ENCODE measurements at regions not wholly inside any gene's neighbourhood (a gene's known extent, or its start where the extent isn't known, plus 50 kb on each side); places are given as distances from the start of the nearest gene placed in this dataset.

GRCh38 chr7:109498131-109498530 lies 928.5 kb downstream of the DNAJB9 start:
- Histone ChIP-seq H3K27me3 (ENCODE audit: insufficient read depth, low read length) (no peaks in the 10 kb centered on the region), H3K27ac (ENCODE audit: low read depth, low read length) (no peak overlapping the region), H3K36me3 (ENCODE audit: insufficient read depth, low read length) (no peaks in the 10 kb centered on the region), H3K79me2 (ENCODE audit: control insufficient read depth, insufficient read depth, low read length, unreplicated experiment) (no peaks in the 10 kb centered on the region), H2AFZ (ENCODE audit: low read length, unreplicated experiment) (no peak overlapping the region), H3K4me1 (ENCODE audit: control insufficient read depth, insufficient read depth, low read length, unreplicated experiment) (no peaks in the 10 kb centered on the region), H3K4me3 (ENCODE audit: low read depth, low read length) (no peak overlapping the region)

DNA sequence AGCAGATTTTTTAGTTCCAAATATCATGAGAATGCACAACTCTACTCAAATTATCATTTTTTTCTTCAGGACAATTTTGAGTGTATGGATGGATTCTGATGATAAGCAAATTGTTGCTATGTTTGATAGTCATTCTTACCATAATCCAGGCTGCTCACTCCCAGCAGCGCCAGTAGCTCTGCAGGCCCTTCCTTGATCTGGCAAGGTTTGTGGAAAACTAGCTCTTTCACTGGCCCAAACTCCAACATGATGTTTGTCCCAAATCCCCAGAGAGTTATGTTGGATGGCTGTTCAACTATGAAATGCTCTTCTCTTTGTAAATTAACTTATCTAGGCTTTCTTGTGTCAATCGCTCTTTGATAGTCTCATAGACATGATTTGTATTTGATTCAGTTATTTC lies 933.7 kb downstream of the DNAJB9 start:
- Histone ChIP-seq H3K79me2 (ENCODE audit: control insufficient read depth, insufficient read depth, low read length, unreplicated experiment) (no peaks in the 10 kb centered on the region), H3K27ac (ENCODE audit: low read depth, low read length) (no peak overlapping the region), H3K27me3 (ENCODE audit: insufficient read depth, low read length) (no peaks in the 10 kb centered on the region), H3K4me1 (ENCODE audit: control insufficient read depth, insufficient read depth, low read length, unreplicated experiment) (no peaks in the 10 kb centered on the region), H3K4me3 (ENCODE audit: low read depth, low read length) (no peak overlapping the region), H2AFZ (ENCODE audit: low read length, unreplicated experiment) (no peak overlapping the region), H3K36me3 (ENCODE audit: insufficient read depth, low read length) (no peaks in the 10 kb centered on the region)

GRCh38 chr7:109522585-109522984 lies 952.9 kb downstream of the DNAJB9 start:
- no peak overlapping the region for H3K27ac ChIP-seq (ENCODE audit: low read depth, low read length)
- H2AFZ ChIP-seq (ENCODE audit: low read length, unreplicated experiment), result no peak overlapping the region
- H3K27me3 ChIP-seq (ENCODE audit: insufficient read depth, low read length), result no peaks in the 10 kb centered on the region
- no peaks in the 10 kb centered on the region for H3K79me2 ChIP-seq (ENCODE audit: control insufficient read depth, insufficient read depth, low read length, unreplicated experiment)
- H3K4me1 ChIP-seq (ENCODE audit: control insufficient read depth, insufficient read depth, low read length, unreplicated experiment), result no peaks in the 10 kb centered on the region
- no peaks in the 10 kb centered on the region for H3K36me3 ChIP-seq (ENCODE audit: insufficient read depth, low read length)
- H3K4me3 ChIP-seq (ENCODE audit: low read depth, low read length), result no peak overlapping the region

DNA sequence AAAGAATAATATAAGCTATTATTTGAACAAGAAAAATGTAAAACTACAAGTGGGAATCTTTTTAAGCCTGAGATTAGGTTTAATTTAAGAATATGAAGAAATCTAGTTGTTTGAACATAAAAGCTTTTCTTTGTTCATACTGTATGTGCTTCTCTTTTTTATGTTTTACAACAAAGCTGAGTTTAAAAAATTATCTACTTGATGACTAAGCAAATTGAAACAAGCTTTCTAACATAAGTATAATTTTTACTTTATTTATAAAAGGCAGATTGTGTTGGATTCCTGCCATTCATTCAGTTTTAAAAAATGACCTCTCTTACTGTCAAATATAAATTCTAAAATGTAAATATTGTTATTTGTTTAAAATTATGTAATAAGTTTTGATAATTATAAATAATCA lies 958.2 kb downstream of the DNAJB9 start:
- Histone ChIP-seq H3K4me3 (ENCODE audit: low read depth, low read length) (no peak overlapping the region), H3K27ac (ENCODE audit: low read depth, low read length) (no peak overlapping the region), H2AFZ (ENCODE audit: low read length, unreplicated experiment) (no peak overlapping the region), H3K4me1 (ENCODE audit: control insufficient read depth, insufficient read depth, low read length, unreplicated experiment) (no peaks in the 10 kb centered on the region), H3K79me2 (ENCODE audit: control insufficient read depth, insufficient read depth, low read length, unreplicated experiment) (no peaks in the 10 kb centered on the region), H3K36me3 (ENCODE audit: insufficient read depth, low read length) (no peaks in the 10 kb centered on the region), H3K27me3 (ENCODE audit: insufficient read depth, low read length) (no peaks in the 10 kb centered on the region)

DNA sequence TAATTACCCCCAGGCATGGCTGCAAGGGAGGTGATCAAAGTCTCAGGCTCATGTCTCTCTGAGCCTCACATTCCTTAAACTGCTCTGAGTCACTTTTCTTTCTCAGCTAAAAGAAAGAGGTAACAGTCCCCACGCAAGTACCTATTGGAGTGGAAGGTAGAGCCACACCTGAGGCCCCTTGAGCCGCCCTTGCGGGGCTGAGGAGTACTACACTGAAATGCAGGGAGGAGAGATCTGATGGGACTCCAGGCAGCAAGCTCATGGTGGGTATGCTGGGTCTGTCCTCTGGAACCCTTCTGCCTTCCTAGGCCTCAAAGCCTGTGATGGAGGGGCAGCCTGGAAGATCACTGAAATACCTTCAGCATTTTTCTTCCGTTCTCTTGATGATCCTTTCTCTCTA lies 960.0 kb downstream of the DNAJB9 start:
- Histone ChIP-seq H3K4me1 (ENCODE audit: control insufficient read depth, insufficient read depth, low read length, unreplicated experiment) (no peaks in the 10 kb centered on the region), H2AFZ (ENCODE audit: low read length, unreplicated experiment) (no peak overlapping the region), H3K4me3 (ENCODE audit: low read depth, low read length) (no peak overlapping the region), H3K27me3 (ENCODE audit: insufficient read depth, low read length) (no peaks in the 10 kb centered on the region), H3K36me3 (ENCODE audit: insufficient read depth, low read length) (no peaks in the 10 kb centered on the region), H3K79me2 (ENCODE audit: control insufficient read depth, insufficient read depth, low read length, unreplicated experiment) (no peaks in the 10 kb centered on the region), H3K27ac (ENCODE audit: low read depth, low read length) (no peak overlapping the region)

DNA sequence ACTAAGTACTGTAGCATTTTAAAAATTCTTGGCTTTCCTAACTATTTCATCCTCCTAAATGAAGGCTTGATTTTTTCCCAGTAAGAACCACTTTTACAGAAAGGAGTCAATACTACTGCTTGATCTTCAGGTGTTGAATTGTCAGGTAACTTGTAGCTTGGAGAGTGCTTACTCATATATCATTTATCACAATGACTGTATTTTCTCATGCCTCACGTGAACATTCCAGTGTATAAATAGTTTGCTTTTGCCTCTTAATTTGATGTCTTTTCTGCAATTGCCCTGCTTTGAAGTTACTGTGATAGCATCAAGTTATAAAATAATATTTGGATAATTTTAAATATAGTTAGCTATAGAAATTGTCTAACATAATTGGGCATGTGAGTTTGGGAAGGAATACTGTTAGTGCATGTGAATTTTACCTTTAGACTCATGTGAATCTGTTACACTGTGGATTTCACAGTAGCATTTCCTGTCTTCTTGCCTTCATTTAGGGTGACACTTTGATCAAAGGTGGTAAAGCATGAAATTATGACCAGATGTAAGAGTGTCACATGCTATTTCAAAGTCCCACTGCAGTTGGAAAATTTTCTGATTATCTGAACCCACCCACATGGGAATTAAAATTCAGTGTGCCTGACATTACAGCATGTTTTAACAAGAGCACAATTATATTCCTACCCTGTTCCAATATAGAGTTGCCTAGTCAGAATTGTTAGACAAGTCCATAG lies 962.8 kb downstream of the DNAJB9 start:
- Histone ChIP-seq H2AFZ (ENCODE audit: low read length, unreplicated experiment) (no peak overlapping the region), H3K27me3 (ENCODE audit: insufficient read depth, low read length) (no peaks in the 10 kb centered on the region), H3K27ac (ENCODE audit: low read depth, low read length) (no peak overlapping the region), H3K36me3 (ENCODE audit: insufficient read depth, low read length) (no peaks in the 10 kb centered on the region), H3K4me1 (ENCODE audit: control insufficient read depth, insufficient read depth, low read length, unreplicated experiment) (no peaks in the 10 kb centered on the region), H3K79me2 (ENCODE audit: control insufficient read depth, insufficient read depth, low read length, unreplicated experiment) (no peaks in the 10 kb centered on the region), H3K4me3 (ENCODE audit: low read depth, low read length) (no peak overlapping the region)

GRCh38 chr7:109545686-109546085 lies 976.0 kb downstream of the DNAJB9 start:
- H2AFZ ChIP-seq (ENCODE audit: low read length, unreplicated experiment), result no peak overlapping the region
- H3K27ac ChIP-seq (ENCODE audit: low read depth, low read length), result no peak overlapping the region
- H3K79me2 ChIP-seq (ENCODE audit: control insufficient read depth, insufficient read depth, low read length, unreplicated experiment), result no peaks in the 10 kb centered on the region
- H3K4me3 ChIP-seq (ENCODE audit: low read depth, low read length), result no peak overlapping the region
- H3K4me1 ChIP-seq (ENCODE audit: control insufficient read depth, insufficient read depth, low read length, unreplicated experiment), result no peaks in the 10 kb centered on the region
- H3K36me3 ChIP-seq (ENCODE audit: insufficient read depth, low read length), result no peaks in the 10 kb centered on the region
- H3K27me3 ChIP-seq (ENCODE audit: insufficient read depth, low read length), result no peaks in the 10 kb centered on the region

- H2AFZ ChIP-seq (ENCODE audit: low read length, unreplicated experiment), result no peak overlapping the region
- no peak overlapping the region for H3K4me3 ChIP-seq (ENCODE audit: low read depth, low read length)
- no peak overlapping the region for H3K27ac ChIP-seq (ENCODE audit: low read depth, low read length)
- no peaks in the 10 kb centered on the region for H3K4me1 ChIP-seq (ENCODE audit: control insufficient read depth, insufficient read depth, low read length, unreplicated experiment)
- H3K27me3 ChIP-seq (ENCODE audit: insufficient read depth, low read length), result no peaks in the 10 kb centered on the region
- H3K79me2 ChIP-seq (ENCODE audit: control insufficient read depth, insufficient read depth, low read length, unreplicated experiment), result no peaks in the 10 kb centered on the region
- H3K36me3 ChIP-seq (ENCODE audit: insufficient read depth, low read length), result no peaks in the 10 kb centered on the region
Measured at GRCh38 chr7:109549471-109550193, 980.0 kb downstream of the DNAJB9 start.

DNA sequence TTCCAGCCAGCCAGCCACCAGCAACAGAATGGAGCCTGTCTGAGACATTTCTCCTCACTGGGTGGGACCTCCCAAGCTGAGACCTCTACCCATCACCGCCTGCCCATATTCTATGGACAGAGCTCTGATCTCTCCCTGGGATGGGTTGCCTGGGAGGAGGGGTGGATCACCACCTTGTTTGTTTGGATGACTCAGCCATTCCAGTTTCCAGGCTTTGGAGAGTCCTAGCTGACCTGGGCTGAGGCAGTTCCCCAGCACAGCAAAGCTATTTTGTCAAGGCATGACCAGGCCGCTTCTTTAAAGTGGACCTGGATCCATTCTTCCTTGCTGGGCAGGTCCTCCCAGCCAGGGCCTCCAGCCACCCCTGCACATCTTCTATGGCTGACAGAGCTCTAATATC lies 982.3 kb downstream of the DNAJB9 start:
- H3K4me1 ChIP-seq (ENCODE audit: control insufficient read depth, insufficient read depth, low read length, unreplicated experiment), result no peaks in the 10 kb centered on the region
- no peaks in the 10 kb centered on the region for H3K27me3 ChIP-seq (ENCODE audit: insufficient read depth, low read length)
- H3K27ac ChIP-seq (ENCODE audit: low read depth, low read length), result no peak overlapping the region
- H3K36me3 ChIP-seq (ENCODE audit: insufficient read depth, low read length), result no peaks in the 10 kb centered on the region
- H2AFZ ChIP-seq (ENCODE audit: low read length, unreplicated experiment), result no peak overlapping the region
- H3K4me3 ChIP-seq (ENCODE audit: low read depth, low read length), result no peak overlapping the region
- no peaks in the 10 kb centered on the region for H3K79me2 ChIP-seq (ENCODE audit: control insufficient read depth, insufficient read depth, low read length, unreplicated experiment)

- H3K36me3 ChIP-seq (ENCODE audit: insufficient read depth, low read length), result no peaks in the 10 kb centered on the region
- H3K27me3 ChIP-seq (ENCODE audit: insufficient read depth, low read length), result no peaks in the 10 kb centered on the region
- H3K27ac ChIP-seq (ENCODE audit: low read depth, low read length), result no peak overlapping the region
- no peak overlapping the region for H3K4me3 ChIP-seq (ENCODE audit: low read depth, low read length)
- no peak overlapping the region for H2AFZ ChIP-seq (ENCODE audit: low read length, unreplicated experiment)
- H3K79me2 ChIP-seq (ENCODE audit: control insufficient read depth, insufficient read depth, low read length, unreplicated experiment), result no peaks in the 10 kb centered on the region
- no peaks in the 10 kb centered on the region for H3K4me1 ChIP-seq (ENCODE audit: control insufficient read depth, insufficient read depth, low read length, unreplicated experiment)
Measured at GRCh38 chr7:109577265-109577664, 1007.6 kb downstream of the DNAJB9 start.

- Histone ChIP-seq H3K4me1 (ENCODE audit: control insufficient read depth, insufficient read depth, low read length, unreplicated experiment) (no peaks in the 10 kb centered on the region), H3K27me3 (ENCODE audit: insufficient read depth, low read length) (no peaks in the 10 kb centered on the region), H3K27ac (ENCODE audit: low read depth, low read length) (no peak overlapping the region), H3K4me3 (ENCODE audit: low read depth, low read length) (no peak overlapping the region), H3K79me2 (ENCODE audit: control insufficient read depth, insufficient read depth, low read length, unreplicated experiment) (no peaks in the 10 kb centered on the region), H2AFZ (ENCODE audit: low read length, unreplicated experiment) (no peak overlapping the region), H3K36me3 (ENCODE audit: insufficient read depth, low read length) (no peaks in the 10 kb centered on the region)
Measured at GRCh38 chr7:109579901-109580300, 1010.2 kb downstream of the DNAJB9 start.

Measured in ACC112 (cell line).